ENCODE measurements at regions not wholly inside any gene's neighbourhood (a gene's known extent, or its start where the extent isn't known, plus 50 kb on each side); places are given as distances from the start of the nearest gene placed in this dataset.

- H3K4me3 Mint-ChIP-seq: no peak overlapping the region
- POLR2A ChIA-PET: no interaction called here
Observed at GRCh38 chr2:236703373-236703709, 133.7 kb downstream of the ACKR3 start.

GRCh38 chr2:236703906-236704305, 134.3 kb downstream of the ACKR3 start:
- ChIA-PET CTCF (no interaction called here), POLR2A (no interaction called here)
- Mint-ChIP-seq H3K4me1 (ENCODE audit: low read depth) (no peaks in the 10 kb centered on the region), H3K4me3 (no peak overlapping the region), H3K36me3 (ENCODE audit: low read depth) (no peaks in the 10 kb centered on the region), H3K9me3 (ENCODE audit: insufficient read depth) (no peaks in the 10 kb centered on the region), H3K27ac (no peak overlapping the region), H3K27me3 (ENCODE audit: low read depth) (peaks cover 2% of the 10 kb centered on the region)
- ATAC-seq (no peak), DNase-seq (no peak)

More at GRCh38 chr2:236703373-236703709, 133.7 kb downstream of the ACKR3 start:
- H3K27me3 Mint-ChIP-seq (ENCODE audit: low read depth): peaks cover 2% of the 10 kb centered on the region
- ATAC-seq (no peak), DNase-seq (no peak)
- H3K27ac Mint-ChIP-seq: no peak overlapping the region
- CTCF ChIA-PET: no interaction called here
- H3K9me3 Mint-ChIP-seq (ENCODE audit: insufficient read depth): no peaks in the 10 kb centered on the region
- no peaks in the 10 kb centered on the region for H3K36me3 Mint-ChIP-seq (ENCODE audit: low read depth)
- no peaks in the 10 kb centered on the region for H3K4me1 Mint-ChIP-seq (ENCODE audit: low read depth)

- Mint-ChIP-seq H3K4me3 (no peak overlapping the region), H3K36me3 (ENCODE audit: low read depth) (no peaks in the 10 kb centered on the region), H3K27me3 (ENCODE audit: low read depth) (peaks cover 2% of the 10 kb centered on the region), H3K27ac (no peak overlapping the region), H3K9me3 (ENCODE audit: insufficient read depth) (no peaks in the 10 kb centered on the region), H3K4me1 (ENCODE audit: low read depth) (no peaks in the 10 kb centered on the region)
- CTCF ChIA-PET: no interaction called here
- ATAC-seq (no peak), DNase-seq (no peak)
- POLR2A ChIA-PET: no interaction called here
Observed at GRCh38 chr2:236704887-236705286, 135.3 kb downstream of the ACKR3 start.

GRCh38 chr2:236705295-236706105, 135.9 kb downstream of the ACKR3 start:
- H3K4me1 Mint-ChIP-seq (ENCODE audit: low read depth): no peaks in the 10 kb centered on the region
- peaks cover 2% of the 10 kb centered on the region for H3K27me3 Mint-ChIP-seq (ENCODE audit: low read depth)
- DNase-seq (no peak), ATAC-seq (no peak)
- CTCF ChIA-PET: no interaction called here
- no peaks in the 10 kb centered on the region for H3K9me3 Mint-ChIP-seq (ENCODE audit: insufficient read depth)
- no peaks in the 10 kb centered on the region for H3K36me3 Mint-ChIP-seq (ENCODE audit: low read depth)
- no peak overlapping the region for H3K4me3 Mint-ChIP-seq
- no peak overlapping the region for H3K27ac Mint-ChIP-seq
- POLR2A ChIA-PET: no interaction called here

GRCh38 chr2:236706288-236706687, 136.7 kb downstream of the ACKR3 start:
- Mint-ChIP-seq H3K27ac (no peak overlapping the region), H3K36me3 (ENCODE audit: low read depth) (no peaks in the 10 kb centered on the region), H3K27me3 (ENCODE audit: low read depth) (peaks cover 2% of the 10 kb centered on the region), H3K4me1 (ENCODE audit: low read depth) (no peaks in the 10 kb centered on the region), H3K4me3 (no peak overlapping the region), H3K9me3 (ENCODE audit: insufficient read depth) (no peaks in the 10 kb centered on the region)
- POLR2A ChIA-PET: no interaction called here
- CTCF ChIA-PET: no interaction called here
- DNase-seq: no peak
- ATAC-seq: no peak

- no peaks in the 10 kb centered on the region for H3K36me3 Mint-ChIP-seq (ENCODE audit: low read depth)
- no peak for DNase-seq
- ATAC-seq: no peak
- no peak overlapping the region for H3K27ac Mint-ChIP-seq
- H3K4me3 Mint-ChIP-seq: no peak overlapping the region
- H3K27me3 Mint-ChIP-seq (ENCODE audit: low read depth): peaks cover 2% of the 10 kb centered on the region
- ChIA-PET CTCF (no interaction called here), POLR2A (no interaction called here)
- H3K4me1 Mint-ChIP-seq (ENCODE audit: low read depth): no peaks in the 10 kb centered on the region
- no peaks in the 10 kb centered on the region for H3K9me3 Mint-ChIP-seq (ENCODE audit: insufficient read depth)
Observed at GRCh38 chr2:236706803-236707202, 137.2 kb downstream of the ACKR3 start.

GRCh38 chr2:236711440-236711839, 141.8 kb downstream of the ACKR3 start:
- ChIA-PET CTCF (no interaction called here), POLR2A (interaction anchor here (0.6 kb wide), 1 partner anchor 707 kb away, joined by 3 read pairs; no protein-coding TSS in a partner anchor)
- Mint-ChIP-seq H3K27ac (no peak overlapping the region), H3K36me3 (ENCODE audit: low read depth) (no peaks in the 10 kb centered on the region), H3K9me3 (ENCODE audit: insufficient read depth) (no peaks in the 10 kb centered on the region), H3K27me3 (ENCODE audit: low read depth) (peaks cover 13% of the 10 kb centered on the region), H3K4me1 (ENCODE audit: low read depth) (no peaks in the 10 kb centered on the region), H3K4me3 (no peak overlapping the region)
- no peak for DNase-seq
- ATAC-seq: no peak

GRCh38 chr2:236712304-236712703, 142.7 kb downstream of the ACKR3 start:
- Mint-ChIP-seq H3K36me3 (ENCODE audit: low read depth) (no peaks in the 10 kb centered on the region), H3K27ac (no peak overlapping the region), H3K9me3 (ENCODE audit: insufficient read depth) (no peaks in the 10 kb centered on the region), H3K4me3 (no peak overlapping the region), H3K27me3 (ENCODE audit: low read depth) (peaks cover 13% of the 10 kb centered on the region), H3K4me1 (ENCODE audit: low read depth) (no peaks in the 10 kb centered on the region)
- CTCF ChIA-PET: no interaction called here
- ATAC-seq: no peak
- POLR2A ChIA-PET: no interaction called here
- no peak for DNase-seq

GRCh38 chr2:236712961-236713673, 143.5 kb downstream of the ACKR3 start:
- Mint-ChIP-seq H3K9me3 (ENCODE audit: insufficient read depth) (no peaks in the 10 kb centered on the region), H3K36me3 (ENCODE audit: low read depth) (no peaks in the 10 kb centered on the region), H3K4me3 (no peak overlapping the region), H3K27me3 (ENCODE audit: low read depth) (peaks cover 16% of the 10 kb centered on the region), H3K4me1 (ENCODE audit: low read depth) (no peaks in the 10 kb centered on the region), H3K27ac (no peak overlapping the region)
- POLR2A ChIA-PET: no interaction called here
- CTCF ChIA-PET: no interaction called here
- ATAC-seq (no peak), DNase-seq (no peak)

- Mint-ChIP-seq H3K27ac (no peak overlapping the region), H3K27me3 (ENCODE audit: low read depth) (peaks cover 16% of the 10 kb centered on the region), H3K36me3 (ENCODE audit: low read depth) (no peaks in the 10 kb centered on the region), H3K4me3 (no peak overlapping the region), H3K9me3 (ENCODE audit: insufficient read depth) (no peaks in the 10 kb centered on the region), H3K4me1 (ENCODE audit: low read depth) (no peaks in the 10 kb centered on the region)
- ChIA-PET POLR2A (no interaction called here), CTCF (no interaction called here)
- DNase-seq: no peak
- ATAC-seq: no peak
Observed at GRCh38 chr2:236714080-236714479, 144.5 kb downstream of the ACKR3 start.

GRCh38 chr2:236715077-236715476, 145.5 kb downstream of the ACKR3 start:
- H3K4me1 Mint-ChIP-seq (ENCODE audit: low read depth): no peaks in the 10 kb centered on the region
- H3K27me3 Mint-ChIP-seq (ENCODE audit: low read depth): peaks cover 16% of the 10 kb centered on the region
- DNase-seq (no peak), ATAC-seq (no peak)
- CTCF ChIA-PET: no interaction called here
- no peak overlapping the region for H3K27ac Mint-ChIP-seq
- H3K36me3 Mint-ChIP-seq (ENCODE audit: low read depth): no peaks in the 10 kb centered on the region
- POLR2A ChIA-PET: no interaction called here
- no peaks in the 10 kb centered on the region for H3K9me3 Mint-ChIP-seq (ENCODE audit: insufficient read depth)
- H3K4me3 Mint-ChIP-seq: no peak overlapping the region

GRCh38 chr2:236715491-236715961, 145.9 kb downstream of the ACKR3 start:
- ChIA-PET CTCF (no interaction called here), POLR2A (no interaction called here)
- no peaks in the 10 kb centered on the region for H3K36me3 Mint-ChIP-seq (ENCODE audit: low read depth)
- DNase-seq: no peak
- H3K27me3 Mint-ChIP-seq (ENCODE audit: low read depth): peaks cover 16% of the 10 kb centered on the region
- no peak overlapping the region for H3K27ac Mint-ChIP-seq
- ATAC-seq: no peak
- H3K9me3 Mint-ChIP-seq (ENCODE audit: insufficient read depth): no peaks in the 10 kb centered on the region
- no peak overlapping the region for H3K4me3 Mint-ChIP-seq
- no peaks in the 10 kb centered on the region for H3K4me1 Mint-ChIP-seq (ENCODE audit: low read depth)

Measured in activated CD8-positive, alpha-beta T cell treated with anti-CD3 and anti-CD28 coated beads, Interleukin-2, amount 10 ng/mL, durations not matched to agents 7 days and 5 days (primary cell).